Cerebellar cortex (tissue), 1 donor: ENCODE measurements at regions not wholly inside any gene's neighbourhood (a gene's known extent, or its start where the extent isn't known, plus 50 kb on each side); places are given as distances from the start of the nearest gene placed in this dataset.

Source experiments
- DNase-seq: peaks from one replicate; pipeline ENCODE4 v3.0.0-alpha.2; 2015; ENCODE audit warnings: low spot score

GRCh38 chr2:204479557-204479956 is 65.7 kb upstream of the PARD3B start:
- DNase-seq, result no peak

GRCh38 chr2:204480676-204481075 is 64.6 kb upstream of the PARD3B start:
- no peak for DNase-seq

GRCh38 chr2:204483608-204484081 is 61.6 kb upstream of the PARD3B start:
- no peak for DNase-seq

- DNase-seq, result no peak
Measured at GRCh38 chr2:204486321-204486720, 59.0 kb upstream of the PARD3B start.

GRCh38 chr2:204486805-204487204 is 58.5 kb upstream of the PARD3B start:
- DNase-seq, result no peak

GRCh38 chr2:204487447-204488229 is 57.6 kb upstream of the PARD3B start:
- no peak for DNase-seq

GRCh38 chr2:204491528-204491927 is 53.7 kb upstream of the PARD3B start:
- no peak for DNase-seq

- no peak for DNase-seq
Measured at GRCh38 chr2:204492417-204492816, 52.9 kb upstream of the PARD3B start.

- DNase-seq, result no peak
Measured at GRCh38 chr2:204494681-204495080, 50.6 kb upstream of the PARD3B start.

GRCh38 chr2:204495381-204495780 is 49.9 kb upstream of the PARD3B start:
- DNase-seq, result no peak
